ENCODE measurements at regions not wholly inside any gene's neighbourhood (a gene's known extent, or its start where the extent isn't known, plus 50 kb on each side); places are given as distances from the start of the nearest gene placed in this dataset.

DNA sequence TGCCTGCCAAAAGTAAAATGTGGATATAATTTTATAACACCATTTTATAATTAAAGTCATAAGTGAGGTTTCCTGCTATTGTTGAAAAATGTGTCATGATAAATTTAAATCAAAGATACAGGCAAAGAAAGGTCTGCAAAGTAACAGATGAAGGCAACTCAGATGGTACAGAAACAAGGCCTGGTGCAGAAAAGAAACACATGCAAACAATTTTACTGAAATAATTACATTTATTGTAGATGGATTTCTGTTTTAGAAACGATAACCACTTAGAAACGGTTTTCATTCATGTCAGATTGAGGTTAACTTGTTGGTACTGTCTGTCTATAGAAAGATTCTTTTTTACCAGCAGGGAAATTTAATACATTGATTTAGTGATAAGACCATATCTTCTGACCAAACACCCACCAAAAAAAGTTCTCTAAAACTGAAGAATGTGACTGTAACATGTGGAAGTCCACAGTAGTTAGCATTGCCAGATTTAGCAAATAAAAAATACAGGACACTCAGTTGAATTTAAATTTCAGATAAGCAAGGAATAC is 105.5 kb upstream of the FERMT1 start:
- H3K27me3 ChIP-seq (ENCODE audit: control insufficient read depth in 3 of 3, insufficient read depth in 3 of 3, low read length in 2 of 3) = no peaks in the 10 kb centered on the region
- DNase-seq = no peak
- no peak for ATAC-seq (ENCODE audit: insufficient read depth, low FRiP score)
- peaks cover 0 to 8% (median 0%) of the 10 kb centered on the region in 5 donors for H3K4me1 ChIP-seq (ENCODE audit: control insufficient read depth in 5 of 5, insufficient read depth in 5 of 5, low read length in 5 of 5)
- 78 to 84% methylated on average over 2 of the region's 2 CpGs for WGBS, 2 donors
- H3K36me3 ChIP-seq (ENCODE audit: control insufficient read depth in 4 of 4, insufficient read depth in 4 of 4, low read length in 4 of 4) = no peaks in the 10 kb centered on the region
- TF ChIP-seq, protein P1, sequence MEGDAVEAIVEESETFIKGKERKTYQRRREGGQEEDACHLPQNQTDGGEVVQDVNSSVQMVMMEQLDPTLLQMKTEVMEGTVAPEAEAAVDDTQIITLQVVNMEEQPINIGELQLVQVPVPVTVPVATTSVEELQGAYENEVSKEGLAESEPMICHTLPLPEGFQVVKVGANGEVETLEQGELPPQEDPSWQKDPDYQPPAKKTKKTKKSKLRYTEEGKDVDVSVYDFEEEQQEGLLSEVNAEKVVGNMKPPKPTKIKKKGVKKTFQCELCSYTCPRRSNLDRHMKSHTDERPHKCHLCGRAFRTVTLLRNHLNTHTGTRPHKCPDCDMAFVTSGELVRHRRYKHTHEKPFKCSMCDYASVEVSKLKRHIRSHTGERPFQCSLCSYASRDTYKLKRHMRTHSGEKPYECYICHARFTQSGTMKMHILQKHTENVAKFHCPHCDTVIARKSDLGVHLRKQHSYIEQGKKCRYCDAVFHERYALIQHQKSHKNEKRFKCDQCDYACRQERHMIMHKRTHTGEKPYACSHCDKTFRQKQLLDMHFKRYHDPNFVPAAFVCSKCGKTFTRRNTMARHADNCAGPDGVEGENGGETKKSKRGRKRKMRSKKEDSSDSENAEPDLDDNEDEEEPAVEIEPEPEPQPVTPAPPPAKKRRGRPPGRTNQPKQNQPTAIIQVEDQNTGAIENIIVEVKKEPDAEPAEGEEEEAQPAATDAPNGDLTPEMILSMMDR (IDR thresholded peaks at IDR 0.05; ENCODE audit: control extremely low read depth, extremely low read depth) = no peak
- no peak overlapping the region for H3K4me3 ChIP-seq
- H3K9ac ChIP-seq (ENCODE audit: insufficient read depth in 1 of 2, low read length in 2 of 2) = no peak overlapping the region
- no peaks in the 10 kb centered on the region for H3K9me3 ChIP-seq (ENCODE audit: control insufficient read depth in 4 of 4, insufficient read depth in 3 of 4, low read length in 3 of 4)
- H3K27ac ChIP-seq (ENCODE audit: low read depth in 1 of 2, low read length in 1 of 2) = no peak overlapping the region

DNA sequence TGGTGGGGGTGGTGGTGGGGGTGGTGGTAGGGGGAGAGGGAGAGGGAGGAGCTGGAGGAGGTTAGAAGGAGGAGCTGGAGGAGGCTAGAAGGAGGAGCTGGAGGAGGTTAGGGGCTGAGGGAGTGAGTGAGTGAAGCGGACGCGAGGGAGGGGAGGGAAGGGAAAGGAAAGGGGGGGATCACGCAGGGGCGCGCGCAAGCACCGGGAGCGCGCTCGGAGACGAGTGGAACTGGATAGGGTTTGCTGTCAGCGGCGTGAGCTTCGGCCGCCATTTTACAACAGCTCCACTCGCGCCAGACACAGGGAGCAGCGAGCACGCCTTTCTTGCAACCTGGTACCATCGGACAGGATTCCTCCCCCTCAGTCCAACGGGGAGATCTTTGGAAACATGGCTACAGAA is 90.5 kb upstream of the FERMT1 start:
- WGBS, 2 donors = 96 to 97% methylated on average over 22 of the region's 22 CpGs
- TF ChIP-seq, protein P1 (IDR thresholded peaks at IDR 0.05; ENCODE audit: control extremely low read depth, extremely low read depth) = no peak
- Histone ChIP-seq H3K4me3 (no peak overlapping the region), H3K27ac (ENCODE audit: low read depth in 1 of 2, low read length in 1 of 2) (no peak overlapping the region), H3K4me1 (ENCODE audit: control insufficient read depth in 5 of 5, insufficient read depth in 5 of 5, low read length in 5 of 5) (no peaks in the 10 kb centered on the region), H3K27me3 (ENCODE audit: control insufficient read depth in 3 of 3, insufficient read depth in 3 of 3, low read length in 2 of 3) (no peaks in the 10 kb centered on the region), H3K36me3 (ENCODE audit: control insufficient read depth in 4 of 4, insufficient read depth in 4 of 4, low read length in 4 of 4) (no peaks in the 10 kb centered on the region), H3K9ac (ENCODE audit: insufficient read depth in 1 of 2, low read length in 2 of 2) (no peak overlapping the region), H3K9me3 (ENCODE audit: control insufficient read depth in 4 of 4, insufficient read depth in 3 of 4, low read length in 3 of 4) (peaks cover 0 to 2% (median 0%) of the 10 kb centered on the region in 4 donors)
- ATAC-seq (ENCODE audit: insufficient read depth, low FRiP score) (no peak), DNase-seq (no peak)

DNA sequence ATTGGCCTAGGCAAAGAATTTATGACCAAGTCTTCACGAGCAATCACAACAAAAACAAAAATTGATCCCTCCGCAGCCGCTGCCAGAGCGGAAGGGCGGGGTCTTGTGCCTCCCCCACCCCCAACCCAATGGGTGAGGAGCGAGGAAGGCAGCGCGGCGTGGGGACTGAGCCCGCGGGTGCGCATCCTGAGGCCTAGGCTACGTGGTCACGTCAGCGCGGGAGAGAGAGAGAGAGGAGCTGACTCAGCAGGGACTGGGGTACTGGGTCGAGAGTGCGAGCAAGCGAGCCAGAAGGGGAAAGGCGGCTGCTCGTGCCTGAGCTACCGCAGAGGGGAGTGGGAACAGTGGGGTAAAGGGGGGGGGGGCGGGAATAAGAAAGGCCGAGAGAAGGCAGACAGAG is 90.1 kb upstream of the FERMT1 start:
- DNase-seq (no peak), ATAC-seq (ENCODE audit: insufficient read depth, low FRiP score) (no peak)
- H3K9ac ChIP-seq (ENCODE audit: insufficient read depth in 1 of 2, low read length in 2 of 2) = no peak overlapping the region
- no peaks in the 10 kb centered on the region for H3K4me1 ChIP-seq (ENCODE audit: control insufficient read depth in 5 of 5, insufficient read depth in 5 of 5, low read length in 5 of 5)
- no peaks in the 10 kb centered on the region for H3K36me3 ChIP-seq (ENCODE audit: control insufficient read depth in 4 of 4, insufficient read depth in 4 of 4, low read length in 4 of 4)
- peaks cover 0 to 7% (median 0%) of the 10 kb centered on the region in 4 donors for H3K9me3 ChIP-seq (ENCODE audit: control insufficient read depth in 4 of 4, insufficient read depth in 3 of 4, low read length in 3 of 4)
- 96% methylated on average over 23 to 24 of the region's 24 CpGs for WGBS, 2 donors
- TF ChIP-seq, protein P1 (IDR thresholded peaks at IDR 0.05; ENCODE audit: control extremely low read depth, extremely low read depth) = no peak
- no peak overlapping the region for H3K4me3 ChIP-seq
- H3K27me3 ChIP-seq (ENCODE audit: control insufficient read depth in 3 of 3, insufficient read depth in 3 of 3, low read length in 2 of 3) = no peaks in the 10 kb centered on the region
- H3K27ac ChIP-seq (ENCODE audit: low read depth in 1 of 2, low read length in 1 of 2) = no peak overlapping the region

DNA sequence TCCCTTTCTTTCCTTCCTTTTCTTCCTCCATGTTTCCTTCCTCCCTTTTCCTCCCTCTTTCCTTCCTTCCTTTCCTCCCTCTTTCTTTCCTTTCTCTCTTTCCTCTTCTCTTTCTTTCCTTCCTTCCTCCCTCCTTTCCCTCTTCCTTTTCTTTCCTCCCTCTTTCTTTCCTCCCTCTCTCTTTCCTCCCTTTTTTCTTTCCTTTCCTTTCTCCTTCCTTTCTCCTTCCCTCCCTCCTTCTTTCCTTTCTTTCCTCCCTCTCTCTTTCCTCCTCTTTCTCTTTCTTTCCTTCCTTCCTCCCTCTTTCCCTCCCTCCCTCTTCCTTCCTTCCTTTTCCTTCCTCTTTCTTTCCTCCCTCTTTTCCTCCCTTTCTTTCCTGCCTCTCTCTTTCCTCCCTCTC is 86.3 kb upstream of the FERMT1 start:
- Histone ChIP-seq H3K9ac (ENCODE audit: insufficient read depth in 1 of 2, low read length in 2 of 2) (no peak overlapping the region), H3K9me3 (ENCODE audit: control insufficient read depth in 4 of 4, insufficient read depth in 3 of 4, low read length in 3 of 4) (peaks cover 0 to 10% (median 0%) of the 10 kb centered on the region in 4 donors), H3K4me3 (no peak overlapping the region), H3K27me3 (ENCODE audit: control insufficient read depth in 3 of 3, insufficient read depth in 3 of 3, low read length in 2 of 3) (no peaks in the 10 kb centered on the region), H3K36me3 (ENCODE audit: control insufficient read depth in 4 of 4, insufficient read depth in 4 of 4, low read length in 4 of 4) (no peaks in the 10 kb centered on the region), H3K4me1 (ENCODE audit: control insufficient read depth in 5 of 5, insufficient read depth in 5 of 5, low read length in 5 of 5) (no peaks in the 10 kb centered on the region), H3K27ac (ENCODE audit: low read depth in 1 of 2, low read length in 1 of 2) (no peak overlapping the region)
- TF ChIP-seq, protein P1 (IDR thresholded peaks at IDR 0.05; ENCODE audit: control extremely low read depth, extremely low read depth) = no peak
- ATAC-seq (ENCODE audit: insufficient read depth, low FRiP score) (no peak), DNase-seq (no peak)
